Vagina (tissue), 2 donors: ENCODE measurements at regions not wholly inside any gene's neighbourhood (a gene's known extent, or its start where the extent isn't known, plus 50 kb on each side); places are given as distances from the start of the nearest gene placed in this dataset.

Experiments used
- DNase-seq, 2 donors: peaks; one replicate each; pipeline ENCODE4 v3.0.0-alpha.2; 2017; ENCODE audit errors: extremely low spot score in 2 of 2
- H3K27ac ChIP-seq: fragments of 200-600 bp; sonication (generic); one replicate; pipeline ENCODE4 v1.5.1; 2019
- H3K27me3 ChIP-seq: fragments of 200-600 bp; sonication (generic); one replicate; pipeline ENCODE4 v1.5.1; 2019
- H3K36me3 ChIP-seq, 2 donors: fragments of 200-600 bp; sonication (generic); one replicate each; pipeline ENCODE4 v1.5.1; 2017 to 2019
- H3K4me1 ChIP-seq: fragments of 200-600 bp; sonication (generic); one replicate; pipeline ENCODE4 v1.5.1; 2019
- H3K4me3 ChIP-seq, 2 donors: fragments of 200-600 bp; sonication (generic); 1 replicate in 1 of 2; 2 replicates in 1 of 2; pipeline ENCODE4 v1.5.1; 2016 to 2019
- H3K9me3 ChIP-seq: fragments of 200-600 bp; sonication (generic); one replicate; pipeline ENCODE4 v1.5.1; 2019
- POLR2A ChIP-seq, 2 donors: fragments of 450-650 bp; IDR thresholded peaks; one replicate each; pipeline ENCODE4 v1.6.1; 2017; ENCODE audit warnings: antibody characterized with exemption in 2 of 2, mild to moderate bottlenecking in 2 of 2, moderate library complexity in 2 of 2
- POLR2AphosphoS5 ChIP-seq, 2 donors: sonication (generic); formaldehyde crosslinking; IDR thresholded peaks; one replicate each; pipeline ENCODE4 v1.9.0; 2017; ENCODE audit warnings: antibody characterized with exemption in 2 of 2, mild to moderate bottlenecking in 2 of 2, low read depth in 1 of 2; ENCODE audit not compliant: insufficient read depth in 1 of 2
- intact Hi-C: fragments of 100-400 bp; cut with DNase I; formaldehyde crosslinking; loops from one replicate; pipeline ENCODE4 v1.15.1; 2023
- TF ChIP-seq, protein P1 (sequence below), 3 experiments: fragments of 450-650 bp in 2 of 3; fragments of 200-600 bp in 1 of 3; sonication (generic) in 1 of 3; IDR thresholded peaks; one replicate each; pipeline ENCODE4 v1.5.1; 2017 to 2019; ENCODE audit warnings: antibody characterized with exemption in 3 of 3, mild to moderate bottlenecking in 2 of 3, moderate library complexity in 2 of 3

DNA sequence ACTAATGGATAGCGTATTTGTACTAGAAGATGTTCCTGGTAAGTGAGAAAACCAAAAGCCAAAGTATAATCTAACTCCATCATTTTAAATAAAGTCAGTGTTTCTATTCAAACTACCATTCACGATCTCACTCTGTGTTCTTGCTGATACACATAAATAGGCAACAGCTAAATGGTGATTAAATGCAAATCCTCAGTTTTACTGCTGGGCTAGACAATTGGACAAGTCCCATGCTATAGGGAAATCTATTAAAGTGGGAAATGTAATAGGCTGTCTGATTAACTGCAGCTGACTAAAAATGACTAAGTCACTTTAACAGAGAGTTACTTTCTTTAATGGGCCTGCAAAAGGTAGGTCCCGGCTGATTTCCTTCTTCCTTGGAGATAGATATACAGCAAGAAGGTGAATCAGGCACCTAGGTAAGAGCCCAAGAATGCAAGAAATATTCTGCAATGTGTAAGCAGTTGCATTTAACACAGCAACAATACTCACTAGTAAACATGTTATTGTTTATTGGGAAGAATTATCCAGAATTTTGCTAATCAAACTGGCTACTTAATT lies 298.4 kb downstream of the SLITRK6 start:
- Histone ChIP-seq H3K27me3 (no peaks in the 10 kb centered on the region), H3K36me3 (no peaks in the 10 kb centered on the region), H3K27ac (no peak overlapping the region), H3K4me3 (no peak overlapping the region), H3K4me1 (no peaks in the 10 kb centered on the region), H3K9me3 (no peaks in the 10 kb centered on the region)
- intact Hi-C loops: no loop called here
- TF ChIP-seq, protein P1, sequence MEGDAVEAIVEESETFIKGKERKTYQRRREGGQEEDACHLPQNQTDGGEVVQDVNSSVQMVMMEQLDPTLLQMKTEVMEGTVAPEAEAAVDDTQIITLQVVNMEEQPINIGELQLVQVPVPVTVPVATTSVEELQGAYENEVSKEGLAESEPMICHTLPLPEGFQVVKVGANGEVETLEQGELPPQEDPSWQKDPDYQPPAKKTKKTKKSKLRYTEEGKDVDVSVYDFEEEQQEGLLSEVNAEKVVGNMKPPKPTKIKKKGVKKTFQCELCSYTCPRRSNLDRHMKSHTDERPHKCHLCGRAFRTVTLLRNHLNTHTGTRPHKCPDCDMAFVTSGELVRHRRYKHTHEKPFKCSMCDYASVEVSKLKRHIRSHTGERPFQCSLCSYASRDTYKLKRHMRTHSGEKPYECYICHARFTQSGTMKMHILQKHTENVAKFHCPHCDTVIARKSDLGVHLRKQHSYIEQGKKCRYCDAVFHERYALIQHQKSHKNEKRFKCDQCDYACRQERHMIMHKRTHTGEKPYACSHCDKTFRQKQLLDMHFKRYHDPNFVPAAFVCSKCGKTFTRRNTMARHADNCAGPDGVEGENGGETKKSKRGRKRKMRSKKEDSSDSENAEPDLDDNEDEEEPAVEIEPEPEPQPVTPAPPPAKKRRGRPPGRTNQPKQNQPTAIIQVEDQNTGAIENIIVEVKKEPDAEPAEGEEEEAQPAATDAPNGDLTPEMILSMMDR (IDR thresholded peaks at IDR 0.05): no peak
- TF ChIP-seq POLR2A (IDR thresholded peaks at IDR 0.05) (no peak), POLR2AphosphoS5 (IDR thresholded peaks at IDR 0.05; ENCODE audit: insufficient read depth in 1 of 2, low read depth in 1 of 2) (no peak)
- no peak for DNase-seq

- H3K36me3 ChIP-seq: no peaks in the 10 kb centered on the region
- no peaks in the 10 kb centered on the region for H3K4me1 ChIP-seq
- DNase-seq: no peak
- intact Hi-C loops: no loop called here
- no peak overlapping the region for H3K27ac ChIP-seq
- no peaks in the 10 kb centered on the region for H3K27me3 ChIP-seq
- no peak overlapping the region for H3K4me3 ChIP-seq
- no peaks in the 10 kb centered on the region for H3K9me3 ChIP-seq
- TF ChIP-seq, protein P1 (IDR thresholded peaks at IDR 0.05): no peak
- TF ChIP-seq POLR2A (IDR thresholded peaks at IDR 0.05) (no peak), POLR2AphosphoS5 (IDR thresholded peaks at IDR 0.05; ENCODE audit: insufficient read depth in 1 of 2, low read depth in 1 of 2) (no peak)
Measured at GRCh38 chr13:85498774-85499173, 300.4 kb downstream of the SLITRK6 start.

GRCh38 chr13:85497652-85498051 lies 301.6 kb downstream of the SLITRK6 start:
- H3K27ac ChIP-seq: no peak overlapping the region
- H3K27me3 ChIP-seq: no peaks in the 10 kb centered on the region
- H3K9me3 ChIP-seq: no peaks in the 10 kb centered on the region
- intact Hi-C loops: no loop called here
- H3K4me1 ChIP-seq: no peaks in the 10 kb centered on the region
- TF ChIP-seq POLR2AphosphoS5 (IDR thresholded peaks at IDR 0.05; ENCODE audit: insufficient read depth in 1 of 2, low read depth in 1 of 2) (no peak), POLR2A (IDR thresholded peaks at IDR 0.05) (no peak)
- TF ChIP-seq, protein P1 (IDR thresholded peaks at IDR 0.05): no peak
- no peak overlapping the region for H3K4me3 ChIP-seq
- H3K36me3 ChIP-seq: no peaks in the 10 kb centered on the region
- DNase-seq: no peak

- Histone ChIP-seq H3K4me1 (no peaks in the 10 kb centered on the region), H3K27ac (no peak overlapping the region), H3K36me3 (no peaks in the 10 kb centered on the region), H3K4me3 (no peak overlapping the region), H3K27me3 (no peaks in the 10 kb centered on the region), H3K9me3 (no peaks in the 10 kb centered on the region)
- DNase-seq: no peak
- no peak for TF ChIP-seq POLR2A (IDR thresholded peaks at IDR 0.05)
- TF ChIP-seq POLR2AphosphoS5 (IDR thresholded peaks at IDR 0.05; ENCODE audit: insufficient read depth in 1 of 2, low read depth in 1 of 2): no peak
- TF ChIP-seq, protein P1 (IDR thresholded peaks at IDR 0.05): no peak
- intact Hi-C loops: no loop called here
Measured at GRCh38 chr13:85492283-85492682, 306.9 kb downstream of the SLITRK6 start.

DNA sequence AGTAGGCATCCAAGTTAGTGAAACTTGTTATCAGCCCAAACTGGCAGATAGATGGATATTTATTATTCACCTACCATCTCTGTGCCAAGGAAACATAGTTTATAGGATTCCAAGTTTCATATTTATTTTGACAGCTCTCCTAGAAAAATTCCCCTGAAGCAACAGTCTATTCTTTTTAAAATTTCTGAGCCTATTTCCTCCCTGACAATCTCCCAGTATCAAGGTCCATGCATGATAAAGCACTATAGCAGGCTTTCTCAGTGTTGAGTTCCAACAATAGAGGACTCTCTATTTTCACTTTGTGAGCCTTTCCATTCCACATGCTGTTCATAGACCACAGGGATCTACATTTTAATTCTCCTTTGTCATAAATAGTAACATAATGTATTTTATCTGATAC lies 312.6 kb downstream of the SLITRK6 start:
- no peak overlapping the region for H3K27ac ChIP-seq

More for the DNA sequence above, 312.6 kb downstream of the SLITRK6 start:
- Histone ChIP-seq H3K4me3 (no peak overlapping the region), H3K27me3 (no peaks in the 10 kb centered on the region), H3K4me1 (no peaks in the 10 kb centered on the region), H3K36me3 (no peaks in the 10 kb centered on the region), H3K9me3 (no peaks in the 10 kb centered on the region)
- DNase-seq: no peak
- intact Hi-C loops: no loop called here
- TF ChIP-seq POLR2AphosphoS5 (IDR thresholded peaks at IDR 0.05; ENCODE audit: insufficient read depth in 1 of 2, low read depth in 1 of 2) (no peak), POLR2A (IDR thresholded peaks at IDR 0.05) (no peak)
- TF ChIP-seq, protein P1 (IDR thresholded peaks at IDR 0.05): no peak
